Psoas muscle (tissue), 7 donors: ENCODE measurements at regions not wholly inside any gene's neighbourhood (a gene's known extent, or its start where the extent isn't known, plus 50 kb on each side); places are given as distances from the start of the nearest gene placed in this dataset.

Experiments used
- ATAC-seq, 4 donors: fragments of 200-7000 bp; cut with Tn5 transposase; one replicate each; pipeline ENCODE4 v1.9.1; 2020; ENCODE audit warnings: moderate library complexity in 3 of 4, mild to moderate bottlenecking in 2 of 4
- DNase-seq, 2 donors: peaks; one replicate each; pipeline ENCODE4 v3.0.0-alpha.2; 2020
- H3K27ac ChIP-seq: fragments of 200-600 bp; one replicate; pipeline ENCODE4 v1.8.0; 2022
- H3K27me3 ChIP-seq, 3 donors: fragments of 200-600 bp in 1 of 3; one replicate each; pipeline versions ENCODE4 v1.6.1 to v1.8.0; 2013 to 2022; ENCODE audit warnings: low read length in 2 of 3, mild to moderate bottlenecking in 2 of 3, moderate library complexity in 1 of 3; ENCODE audit not compliant: insufficient read depth in 3 of 3
- H3K36me3 ChIP-seq, 2 donors: fragments of 200-600 bp in 1 of 2; one replicate each; pipeline versions ENCODE4 v1.6.1 to v1.8.0; 2013 to 2022; ENCODE audit warnings: low read depth in 1 of 2, mild to moderate bottlenecking in 1 of 2, moderate library complexity in 1 of 2; ENCODE audit not compliant: insufficient read depth in 1 of 2
- H3K4me1 ChIP-seq: fragments of 200-600 bp; one replicate; pipeline ENCODE4 v1.8.0; 2022
- H3K4me3 ChIP-seq: fragments of 200-600 bp; one replicate; pipeline ENCODE4 v1.8.0; 2022; ENCODE audit warnings: mild to moderate bottlenecking
- H3K9me3 ChIP-seq: fragments of 200-600 bp; one replicate; pipeline ENCODE4 v1.8.0; 2022
- CTCF ChIP-seq: fragments of 200-600 bp; IDR thresholded peaks from one replicate; pipeline ENCODE4 v1.8.0; 2022; ENCODE audit warnings: antibody characterized with exemption
- WGBS, 3 donors: extraction: QIAGEN DNeasy Blood & Tissue Kit; methylation state at CpG; one replicate each; pipeline versions ENCODE4 v1.1.6 to v1.1.7; 2013; 5-methylcytosine and 5-hydroxymethylcytosine counted together
- intact Hi-C, 2 donors: fragments of 100-400 bp; cut with DNase I; formaldehyde crosslinking; loops; one replicate each; pipeline versions ENCODE4 v1.11.0 to v1.14.2; 2022
- donor health status: healthy with polysubstance abuse.
- donor health status: DM: no; HTN: no; CAD: no; lungs with moderate emphysema.
- donor health status: Bipolar disorder and iron deficiency.
- donor health status: healthy.
- donor health status: DM: yes; HTN: yes; CAD: no.
- donor health status: DM: no; HTN: no; CAD: no.
- donor health status: DM: yes; HTN: yes; CAD: no.

GRCh38 chr9:78835928-78836450 lies 539.1 kb downstream of the PSAT1 start:
- H3K27ac ChIP-seq: no peak overlapping the region
- H3K4me3 ChIP-seq: no peak overlapping the region
- H3K9me3 ChIP-seq: no peaks in the 10 kb centered on the region
- ATAC-seq (no peak), DNase-seq (no peak)
- no peaks in the 10 kb centered on the region for H3K36me3 ChIP-seq
- H3K27me3 ChIP-seq: no peaks in the 10 kb centered on the region
- intact Hi-C loops: no loop called here
- H3K4me1 ChIP-seq: no peaks in the 10 kb centered on the region
- no peak for TF ChIP-seq CTCF
- WGBS, 3 donors: 76 to 91% (median 79%) methylated on average over 5 of the region's 5 CpGs

- 49 to 69% (median 55%) methylated on average over 2 of the region's 2 CpGs for WGBS, 3 donors
- intact Hi-C loops: no loop called here
- no peaks in the 10 kb centered on the region for H3K36me3 ChIP-seq
- ATAC-seq (no peak), DNase-seq (no peak)
- no peaks in the 10 kb centered on the region for H3K4me1 ChIP-seq
- H3K27me3 ChIP-seq: no peaks in the 10 kb centered on the region
- peaks cover 12% of the 10 kb centered on the region for H3K9me3 ChIP-seq
- no peak overlapping the region for H3K27ac ChIP-seq
- no peak overlapping the region for H3K4me3 ChIP-seq
- no peak for TF ChIP-seq CTCF
Measured at GRCh38 chr9:78839252-78839651, 542.3 kb downstream of the PSAT1 start.

- Histone ChIP-seq H3K36me3 (no peaks in the 10 kb centered on the region), H3K27ac (no peak overlapping the region), H3K4me1 (no peaks in the 10 kb centered on the region), H3K9me3 (peaks cover 13% of the 10 kb centered on the region), H3K4me3 (no peak overlapping the region), H3K27me3 (no peaks in the 10 kb centered on the region)
- WGBS, 3 donors: 45 to 58% (median 56%) methylated on average over 2 of the region's 2 CpGs
- ATAC-seq (no peak), DNase-seq (no peak)
- TF ChIP-seq CTCF: no peak
- intact Hi-C loops: no loop called here
Measured at GRCh38 chr9:78848061-78848460, 551.1 kb downstream of the PSAT1 start.

GRCh38 chr9:78856144-78856543 lies 559.2 kb downstream of the PSAT1 start:
- no peaks in the 10 kb centered on the region for H3K9me3 ChIP-seq
- H3K4me1 ChIP-seq: no peaks in the 10 kb centered on the region
- H3K27ac ChIP-seq: no peak overlapping the region
- intact Hi-C loops: no loop called here
- H3K36me3 ChIP-seq: no peaks in the 10 kb centered on the region
- no peak for DNase-seq
- no peak for ATAC-seq
- no peaks in the 10 kb centered on the region for H3K27me3 ChIP-seq
- H3K4me3 ChIP-seq: no peak overlapping the region
- no peak for TF ChIP-seq CTCF
- 71 to 89% (median 76%) methylated on average over 2 of the region's 2 CpGs for WGBS, 3 donors

GRCh38 chr9:78856781-78857180 lies 559.9 kb downstream of the PSAT1 start:
- intact Hi-C loops: no loop called here
- no peak for ATAC-seq

More at GRCh38 chr9:78856781-78857180, 559.9 kb downstream of the PSAT1 start:
- Histone ChIP-seq H3K36me3 (no peaks in the 10 kb centered on the region), H3K9me3 (no peaks in the 10 kb centered on the region), H3K27ac (no peak overlapping the region), H3K4me1 (no peaks in the 10 kb centered on the region), H3K4me3 (no peak overlapping the region), H3K27me3 (no peaks in the 10 kb centered on the region)
- 87 to 95% (median 90%) methylated on average over 8 of the region's 8 CpGs for WGBS, 3 donors
- DNase-seq: no peak
- TF ChIP-seq CTCF: no peak
